ENCODE measurements at regions not wholly inside any gene's neighbourhood (a gene's known extent, or its start where the extent isn't known, plus 50 kb on each side); places are given as distances from the start of the nearest gene placed in this dataset.

DNA sequence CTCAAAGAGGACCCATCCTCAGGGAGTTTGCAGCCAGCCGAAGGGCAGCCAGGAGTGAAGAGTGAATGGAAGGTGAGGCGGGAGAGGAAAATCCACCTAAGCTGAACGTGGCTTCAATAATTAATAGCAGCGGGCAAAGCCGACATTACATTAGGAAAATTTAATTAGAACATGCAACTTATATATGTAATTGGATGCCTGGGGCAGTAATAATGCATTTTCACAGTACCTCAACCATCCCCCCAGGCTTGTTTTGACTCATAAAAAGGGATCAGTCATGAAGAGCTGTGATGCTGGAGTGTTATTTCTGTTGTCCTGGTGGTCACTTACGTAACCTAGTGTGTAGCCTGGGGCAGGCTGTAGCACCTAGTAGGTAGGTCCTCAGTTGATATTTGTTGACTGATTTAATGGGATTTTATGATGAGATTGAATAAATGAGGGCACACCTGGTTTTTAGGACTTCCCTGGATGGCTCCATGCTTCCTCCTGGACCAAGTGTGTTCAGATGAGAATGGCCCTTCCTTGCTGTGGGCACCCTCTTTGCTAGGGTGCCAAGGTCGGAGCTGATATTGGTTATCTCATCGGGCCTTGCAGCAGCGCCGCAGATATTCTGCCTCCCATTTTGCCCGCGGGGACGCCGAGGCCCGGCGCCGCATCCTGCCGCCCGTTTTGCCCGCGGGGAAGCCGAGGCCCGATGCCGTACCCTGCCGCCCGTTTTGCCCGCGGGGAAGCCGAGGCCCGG lies 128.8 kb downstream of the CDH26 start:
- H3K27ac ChIP-seq (ENCODE audit: insufficient read depth, low read length), result no peak overlapping the region
- in situ Hi-C loops (cut with MboI; ENCODE audit: low sequenced_read_pairs), result no loop called here
- H3K18ac ChIP-seq (ENCODE audit: low read depth, low read length), result no peak overlapping the region
- no peaks in the 10 kb centered on the region for H3K9me3 ChIP-seq (ENCODE audit: control insufficient read depth, insufficient read depth, low read length)
- no peak overlapping the region for H3K14ac ChIP-seq (replicated peaks; ENCODE audit: low read depth, low read length)
- H3K4me2 ChIP-seq (ENCODE audit: low read depth, low read length), result no peak overlapping the region
- H3K56ac ChIP-seq (ENCODE audit: extremely low read depth, insufficient read depth, low read length), result no peak overlapping the region
- no peak overlapping the region for H2AK9ac ChIP-seq (replicated peaks; ENCODE audit: low read depth, low read length, poor library complexity)
- H2BK5ac ChIP-seq (ENCODE audit: low read depth, low read length, poor library complexity, severe bottlenecking), result no peak overlapping the region
- H2BK20ac ChIP-seq (ENCODE audit: low read depth, low read length), result no peak overlapping the region
- H3K4me3 ChIP-seq (ENCODE audit: insufficient read depth, low read depth, low read length), result no peak overlapping the region
- WGBS, 2 experiments (ENCODE audit: extremely low coverage in 2 of 2, insufficient read length in 1 of 2), result 65% methylated on average over 2 of the region's 30 CpGs; no CpG with 5 or more reads in 1 of the 2 experiments
- POLR2A ChIA-PET (ENCODE audit: unreplicated experiment), result no interaction called here
- no peak overlapping the region for H2BK15ac ChIP-seq (ENCODE audit: low read depth, low read length)
- no peak for ATAC-seq (ENCODE audit: low read depth)
- DNase-seq, result no peak
- no peaks in the 10 kb centered on the region for H3K36me3 ChIP-seq (ENCODE audit: control insufficient read depth, insufficient read depth, low read length)
- no peak overlapping the region for H4K91ac ChIP-seq (ENCODE audit: insufficient read depth, low read depth, low read length)
- no peaks in the 10 kb centered on the region for H4K20me1 ChIP-seq (ENCODE audit: insufficient read depth, low read length)
- H3K9me1 ChIP-seq (ENCODE audit: insufficient read depth, low read length), result no peaks in the 10 kb centered on the region
- no peak overlapping the region for H3K9ac ChIP-seq (ENCODE audit: low read depth, low read length)
- no peak overlapping the region for H4K5ac ChIP-seq (ENCODE audit: low read depth, low read length)
- no peak overlapping the region for H3K4ac ChIP-seq (ENCODE audit: low read depth, low read length)
- dilution Hi-C loops (cut with HindIII; ENCODE audit: low sequenced_read_pairs, unreplicated experiment), result no loop called here
- H3K27me3 ChIP-seq (ENCODE audit: control insufficient read depth, insufficient read depth, low read length), result peaks cover 24% of the 10 kb centered on the region
- no peak overlapping the region for H4K8ac ChIP-seq (ENCODE audit: low read depth in 2 of 2, low read length in 2 of 2)
- no peak overlapping the region for H2AK5ac ChIP-seq (ENCODE audit: low read depth, low read length)
- no peak overlapping the region for H2AFZ ChIP-seq (replicated peaks; ENCODE audit: low read length, poor library complexity)
- CTCF ChIA-PET, result no interaction called here
- H2BK120ac ChIP-seq (ENCODE audit: low read depth, low read length), result no peak overlapping the region
- no peaks in the 10 kb centered on the region for H3K79me1 ChIP-seq (ENCODE audit: low read depth in 1 of 2, low read length in 2 of 2)
- no TSS peak for BruUV-seq (replicated peaks)
- TF ChIP-seq RCOR1 (IDR thresholded peaks at IDR 0.05; ENCODE audit: insufficient replicate concordance, low read length) (no peak), RAD21 (IDR thresholded peaks at IDR 0.05; ENCODE audit: low read length) (no peak)
- H3K23ac ChIP-seq (ENCODE audit: low read depth, low read length), result no peak overlapping the region
- intact Hi-C loops (cut with micrococcal nuclease), result no loop called here
- no peaks in the 10 kb centered on the region for H3K4me1 ChIP-seq (ENCODE audit: control insufficient read depth, insufficient read depth, low read length)
